ENCODE measurements at regions not wholly inside any gene's neighbourhood (a gene's known extent, or its start where the extent isn't known, plus 50 kb on each side); places are given as distances from the start of the nearest gene placed in this dataset.

DNA sequence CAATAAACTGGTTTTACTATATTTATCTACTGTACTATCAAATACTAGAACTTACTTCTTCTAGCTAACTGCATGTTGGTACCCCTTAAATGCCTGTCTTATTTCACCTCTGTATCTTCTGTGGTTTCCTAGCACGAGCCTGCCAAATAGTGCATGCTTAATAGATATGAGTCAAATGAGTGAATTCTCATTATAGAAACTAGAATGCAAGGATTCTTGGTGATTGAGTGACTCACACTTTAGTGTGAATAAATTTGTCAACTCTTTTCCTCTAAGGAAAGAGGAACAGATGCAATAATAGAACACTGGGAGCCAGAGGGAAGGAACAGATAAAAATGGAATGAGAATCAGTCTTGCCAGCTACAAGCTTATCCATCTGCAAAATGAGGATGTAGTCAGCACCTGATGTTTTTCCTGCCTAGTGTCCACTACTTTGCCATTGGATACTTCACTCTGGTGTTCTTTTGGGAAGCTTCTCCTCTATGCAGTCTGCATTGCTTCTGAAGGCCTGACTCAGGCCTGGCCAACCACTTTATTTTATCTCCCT, 189.1 kb upstream of the CADPS start:
- no peak overlapping the region for H3K27ac ChIP-seq
- H3K4me1 ChIP-seq, result no peaks in the 10 kb centered on the region
- H3K27me3 ChIP-seq, result no peaks in the 10 kb centered on the region
- no peaks in the 10 kb centered on the region for H3K9me3 ChIP-seq
- intact Hi-C loops (cut with DNase I; ENCODE audit: low total_unique reads), result no loop called here
- DNase-seq, result no peak
- H3K4me3 ChIP-seq, result no peak overlapping the region
- H3K36me3 ChIP-seq, result no peaks in the 10 kb centered on the region
- no peak for TF ChIP-seq CTCF (IDR thresholded peaks at IDR 0.05)

DNA sequence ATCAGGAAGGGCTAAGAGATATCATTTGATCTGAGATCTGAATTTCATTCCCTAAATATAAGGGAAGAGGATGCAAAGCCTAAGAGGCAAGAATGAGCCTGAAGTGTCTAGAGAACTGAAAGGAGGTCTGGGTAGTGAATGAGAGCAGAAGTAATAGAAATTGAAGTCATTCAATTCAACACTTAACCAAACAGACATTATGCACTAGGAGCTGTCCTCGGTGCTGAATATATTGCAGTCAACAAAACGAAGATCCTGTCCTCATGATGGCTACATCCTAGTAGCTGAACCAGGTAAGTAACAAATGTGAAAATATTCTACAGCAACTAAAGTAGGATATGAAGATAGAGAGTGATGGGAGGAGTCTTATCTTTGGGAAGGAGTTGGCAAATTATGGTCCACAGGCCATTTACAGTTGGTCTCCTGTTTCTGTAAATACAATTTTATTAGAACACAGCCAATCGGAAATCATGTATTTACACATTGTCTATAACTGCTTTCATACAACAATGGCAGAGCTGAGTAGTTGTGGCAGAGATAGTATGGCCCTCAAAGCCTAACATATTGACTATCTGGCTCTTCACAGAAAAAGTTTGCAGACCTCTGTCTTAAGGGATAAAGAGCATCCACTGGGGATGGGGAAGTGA, 192.9 kb upstream of the CADPS start:
- no peaks in the 10 kb centered on the region for H3K9me3 ChIP-seq
- H3K4me3 ChIP-seq, result no peak overlapping the region
- H3K27ac ChIP-seq, result no peak overlapping the region
- intact Hi-C loops (cut with DNase I; ENCODE audit: low total_unique reads), result no loop called here
- no peaks in the 10 kb centered on the region for H3K27me3 ChIP-seq
- no peaks in the 10 kb centered on the region for H3K36me3 ChIP-seq
- TF ChIP-seq CTCF (IDR thresholded peaks at IDR 0.05), result no peak
- H3K4me1 ChIP-seq, result no peaks in the 10 kb centered on the region
- no peak for DNase-seq

GRCh38 chr3:63069806-63070475, 194.7 kb upstream of the CADPS start:
- Histone ChIP-seq H3K27ac (no peak overlapping the region), H3K9me3 (no peaks in the 10 kb centered on the region), H3K27me3 (no peaks in the 10 kb centered on the region), H3K36me3 (no peaks in the 10 kb centered on the region), H3K4me3 (no peak overlapping the region), H3K4me1 (no peaks in the 10 kb centered on the region)
- DNase-seq, result no peak
- intact Hi-C loops (cut with DNase I; ENCODE audit: low total_unique reads), result no loop called here
- no peak for TF ChIP-seq CTCF (IDR thresholded peaks at IDR 0.05)

GRCh38 chr3:63070476-63070810, 195.2 kb upstream of the CADPS start:
- intact Hi-C loops (cut with DNase I; ENCODE audit: low total_unique reads), result no loop called here
- no peaks in the 10 kb centered on the region for H3K9me3 ChIP-seq
- DNase-seq, result no peak
- TF ChIP-seq CTCF (IDR thresholded peaks at IDR 0.05), result no peak
- no peaks in the 10 kb centered on the region for H3K36me3 ChIP-seq
- H3K4me3 ChIP-seq, result no peak overlapping the region
- no peaks in the 10 kb centered on the region for H3K27me3 ChIP-seq
- H3K4me1 ChIP-seq, result no peaks in the 10 kb centered on the region
- no peak overlapping the region for H3K27ac ChIP-seq

DNA sequence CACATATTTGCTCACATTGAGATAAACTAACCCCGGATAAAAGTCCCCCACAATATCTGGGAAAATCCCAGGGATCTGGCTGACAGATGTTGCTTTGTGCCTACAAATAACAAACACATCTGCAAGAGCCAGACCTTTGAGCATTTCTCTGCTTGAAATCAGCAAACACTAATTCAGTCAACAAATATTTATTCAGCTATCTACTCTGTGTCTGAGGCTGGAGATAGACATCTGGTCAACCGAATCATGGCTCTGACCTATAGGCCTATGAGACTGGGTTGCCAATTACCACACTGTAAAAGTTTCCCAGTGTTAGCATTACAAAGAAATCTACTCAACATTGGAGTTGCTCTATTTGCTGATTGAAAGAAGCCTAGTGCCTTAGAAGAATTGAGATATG, 201.1 kb upstream of the CADPS start:
- Histone ChIP-seq H3K4me3 (no peak overlapping the region), H3K27ac (no peak overlapping the region), H3K27me3 (no peaks in the 10 kb centered on the region), H3K4me1 (no peaks in the 10 kb centered on the region), H3K36me3 (no peaks in the 10 kb centered on the region), H3K9me3 (no peaks in the 10 kb centered on the region)
- DNase-seq, result no peak
- TF ChIP-seq CTCF (IDR thresholded peaks at IDR 0.05), result no peak
- intact Hi-C loops (cut with DNase I; ENCODE audit: low total_unique reads), result no loop called here
